NOMO-1 (cell line): ENCODE measurements at regions not wholly inside any gene's neighbourhood (a gene's known extent, or its start where the extent isn't known, plus 50 kb on each side); places are given as distances from the start of the nearest gene placed in this dataset.

Source experiments
- DNase-seq, 2 experiments: peaks; one replicate each; lab custom pipeline; 2025; ENCODE audit not compliant: unreplicated experiment in 2 of 2; lab: John Stamatoyannopoulos, UW

- no peak for DNase-seq
Observed at GRCh38 chr2:44825702-44826101, 115.8 kb upstream of the SIX3 start.

DNA sequence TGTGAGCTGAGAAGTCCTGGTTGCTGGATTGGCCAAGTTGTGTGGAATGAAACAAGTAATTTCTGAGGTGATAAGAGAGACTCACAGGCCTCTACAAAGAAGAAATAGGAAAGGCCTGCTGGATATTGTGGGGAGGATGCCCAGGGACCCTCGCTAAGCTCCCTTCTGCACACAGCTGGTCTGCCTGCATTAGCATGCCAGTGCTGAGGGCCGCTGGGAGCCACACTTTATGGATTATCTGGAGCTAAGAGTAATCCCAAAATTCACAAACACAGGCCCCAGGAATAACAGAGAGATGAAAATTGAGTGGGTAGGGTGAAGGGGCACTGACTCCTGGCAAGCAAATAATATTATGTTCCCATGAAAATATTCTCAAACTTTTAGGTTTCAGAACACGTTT lies 114.9 kb upstream of the SIX3 start:
- DNase-seq = no peak

DNA sequence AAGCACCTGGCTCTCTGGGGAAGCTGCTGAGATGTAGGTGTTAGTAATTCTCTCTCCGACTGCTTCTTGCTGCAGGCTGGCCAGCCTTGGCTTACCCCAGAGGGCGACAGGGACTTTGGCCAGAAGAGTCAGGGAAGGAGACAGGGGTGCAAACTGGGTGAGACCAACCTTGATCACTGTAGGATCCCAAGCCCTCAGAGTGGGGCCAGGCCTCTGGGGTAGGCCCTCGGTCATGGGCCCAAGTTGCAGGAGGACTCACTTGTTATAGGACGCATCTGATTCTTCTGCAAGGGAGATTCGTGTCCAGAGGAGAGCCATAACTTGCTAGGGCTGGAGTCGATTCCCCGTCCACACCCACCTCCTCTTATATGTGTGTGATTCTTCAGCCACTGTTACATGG lies 111.7 kb upstream of the SIX3 start:
- DNase-seq = no peak

- no peak for DNase-seq
Observed at GRCh38 chr2:44833171-44834069, 108.1 kb upstream of the SIX3 start.

DNA sequence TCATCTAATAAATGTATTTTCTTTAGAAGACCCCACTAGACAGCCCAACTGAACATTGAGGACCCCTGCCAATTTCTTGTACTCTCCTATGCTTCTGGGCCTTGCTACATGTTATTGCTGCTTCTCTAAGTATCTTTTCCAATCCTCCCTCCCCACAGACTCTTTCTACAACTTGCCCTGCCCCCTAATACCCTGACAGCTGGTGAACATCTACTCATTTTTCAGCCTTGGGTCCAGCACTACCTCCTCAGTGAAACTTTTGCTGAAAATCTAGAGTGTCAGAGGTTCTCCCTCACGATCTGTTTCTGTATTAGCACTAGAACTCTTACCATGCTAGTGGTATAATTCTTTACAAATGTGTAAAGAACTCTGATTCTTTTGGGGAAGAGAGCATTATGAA lies 106.8 kb upstream of the SIX3 start:
- no peak for DNase-seq

DNA sequence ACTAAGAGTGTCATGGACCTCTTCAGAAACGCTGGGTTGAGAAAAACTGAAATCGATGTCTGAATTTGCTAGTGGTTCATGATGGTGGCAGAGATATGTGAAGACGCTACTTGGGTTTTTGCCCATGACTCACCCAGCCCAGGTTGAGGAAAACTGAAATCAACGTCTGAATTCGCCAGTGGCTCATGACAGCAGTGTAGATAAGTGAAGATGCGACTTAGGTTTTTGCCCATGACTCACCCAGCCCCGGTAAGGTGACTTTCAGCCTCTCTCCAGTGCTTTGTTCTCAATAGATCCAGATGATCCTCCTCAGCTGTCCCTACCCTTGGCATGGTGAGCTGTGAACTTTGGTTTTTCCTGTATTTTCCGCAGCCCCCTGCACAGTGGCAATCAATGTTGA lies 105.3 kb upstream of the SIX3 start:
- no peak for DNase-seq

DNA sequence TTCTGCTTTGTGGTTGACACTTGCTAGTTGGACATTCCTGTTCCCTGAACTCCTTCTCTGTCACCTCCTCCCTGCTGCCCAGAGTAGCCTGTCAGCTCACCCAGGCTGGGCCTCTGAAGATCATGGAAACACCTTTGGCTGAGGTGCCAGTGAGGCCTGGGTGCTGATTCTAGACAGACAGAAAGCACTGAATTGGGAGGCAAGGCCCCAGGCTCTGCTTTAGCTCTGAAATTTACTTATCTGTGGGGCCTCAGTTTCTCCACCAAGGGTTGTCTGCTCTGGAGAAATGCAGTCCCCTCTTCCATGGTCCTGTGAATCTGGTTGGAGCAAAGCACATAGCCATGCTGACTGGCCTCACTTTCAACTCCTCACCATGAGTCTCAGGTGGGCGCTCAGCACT lies 104.6 kb upstream of the SIX3 start:
- no peak for DNase-seq

DNA sequence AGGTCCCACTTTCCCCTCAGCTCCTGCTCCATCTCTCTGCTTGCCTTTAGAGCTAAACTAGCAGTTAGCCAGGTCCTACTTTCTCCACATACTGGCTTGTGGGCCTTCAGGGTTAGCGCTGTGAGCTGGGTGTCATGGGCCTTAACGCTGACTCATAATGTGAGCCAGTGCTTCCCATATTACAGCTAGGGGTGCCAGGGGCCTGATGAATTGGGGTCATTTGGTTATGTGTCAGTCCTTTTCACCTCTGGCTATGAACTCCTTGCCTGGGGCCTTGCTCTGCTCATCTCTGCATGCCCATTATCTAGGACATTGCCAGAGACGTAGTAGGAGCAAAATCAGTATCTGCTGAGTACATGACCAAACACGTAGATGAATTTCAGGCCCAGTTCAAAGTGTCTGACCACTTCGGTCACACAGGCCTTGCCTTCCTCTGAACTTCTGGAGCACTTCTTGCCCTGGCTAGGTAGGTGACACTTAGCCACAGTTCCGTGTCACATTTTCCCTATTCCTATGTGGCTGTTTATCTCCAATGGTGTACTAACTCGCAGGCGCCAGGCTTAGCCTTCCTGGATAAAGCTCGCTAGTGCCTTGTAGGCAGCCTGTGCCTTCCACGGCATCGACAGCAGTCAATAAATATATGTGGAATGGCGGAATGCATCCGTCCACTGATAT lies 103.2 kb upstream of the SIX3 start:
- DNase-seq = no peak

- DNase-seq = no peak
Observed at GRCh38 chr2:44839370-44839769, 102.1 kb upstream of the SIX3 start.

GRCh38 chr2:44839771-44840502 lies 101.6 kb upstream of the SIX3 start:
- DNase-seq = no peak

DNA sequence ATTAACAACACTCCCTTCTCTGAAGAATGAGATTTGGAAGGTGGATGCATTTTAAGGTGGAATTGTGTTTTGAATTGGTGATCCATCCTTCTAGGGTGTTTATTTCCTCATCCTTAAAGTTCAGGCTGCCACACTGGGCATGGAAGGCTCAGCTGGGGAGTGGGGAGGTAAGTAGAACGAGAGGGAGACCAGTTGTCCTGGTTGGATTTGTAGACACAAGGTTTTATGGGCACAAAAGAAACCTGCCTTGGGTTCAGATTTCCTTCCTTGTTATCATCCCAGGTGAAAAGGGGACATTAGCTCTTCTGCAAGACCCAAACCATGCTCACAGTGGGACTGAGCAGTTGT lies 101.0 kb upstream of the SIX3 start:
- no peak for DNase-seq

DNA sequence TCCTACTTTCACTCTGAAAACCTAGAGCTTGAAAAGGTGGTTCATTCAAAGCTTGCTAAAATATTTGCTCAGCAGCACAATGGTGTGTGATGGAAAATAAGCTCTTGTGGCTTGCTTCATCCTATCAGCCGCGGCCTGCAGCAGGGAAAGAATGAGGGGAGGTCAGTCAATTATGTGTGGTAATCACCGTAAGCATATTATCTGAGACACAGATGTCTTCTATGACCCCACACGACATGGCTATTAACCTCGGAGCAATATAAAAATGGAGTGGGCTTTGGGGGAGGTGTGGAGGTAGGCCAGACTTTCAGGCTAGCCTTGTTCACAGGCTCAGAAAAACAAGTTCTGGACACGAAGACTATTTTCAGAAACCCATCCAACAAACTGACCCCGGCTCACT lies 98.4 kb upstream of the SIX3 start:
- no peak for DNase-seq

DNA sequence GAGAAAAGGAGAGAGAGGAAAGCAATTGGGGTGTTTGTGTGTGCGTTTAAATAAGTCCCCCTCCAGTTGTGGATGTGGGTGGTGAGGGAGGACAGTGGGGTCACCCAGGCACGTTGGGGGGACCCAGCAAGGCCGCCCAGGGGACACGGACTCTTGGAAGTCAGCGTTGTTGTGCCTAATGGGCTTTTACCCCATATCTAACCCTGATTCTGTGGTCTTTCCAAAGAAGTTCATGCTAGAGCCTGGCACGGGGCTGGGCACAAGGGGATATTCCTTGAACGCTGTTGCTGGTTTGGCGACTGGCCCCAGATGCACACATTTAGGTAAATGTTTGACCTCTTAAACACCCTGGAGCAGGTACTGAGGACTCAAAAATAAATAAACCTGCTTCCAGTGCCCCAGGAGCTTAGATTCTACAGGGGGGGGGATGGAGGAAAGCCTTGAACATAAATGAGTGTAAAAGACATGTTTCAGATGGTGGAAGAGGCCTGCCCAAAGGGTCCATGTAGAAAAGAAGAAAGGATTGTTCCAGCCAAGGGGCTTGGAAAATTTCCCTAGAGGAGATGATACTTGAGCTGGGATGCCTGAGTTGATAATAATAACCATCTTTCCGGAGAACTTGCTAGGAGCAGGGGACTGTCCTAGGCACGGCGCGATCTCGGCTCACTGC lies 97.7 kb upstream of the SIX3 start:
- no peak for DNase-seq

- no peak for DNase-seq
Observed at GRCh38 chr2:44844651-44845270, 96.7 kb upstream of the SIX3 start.

DNA sequence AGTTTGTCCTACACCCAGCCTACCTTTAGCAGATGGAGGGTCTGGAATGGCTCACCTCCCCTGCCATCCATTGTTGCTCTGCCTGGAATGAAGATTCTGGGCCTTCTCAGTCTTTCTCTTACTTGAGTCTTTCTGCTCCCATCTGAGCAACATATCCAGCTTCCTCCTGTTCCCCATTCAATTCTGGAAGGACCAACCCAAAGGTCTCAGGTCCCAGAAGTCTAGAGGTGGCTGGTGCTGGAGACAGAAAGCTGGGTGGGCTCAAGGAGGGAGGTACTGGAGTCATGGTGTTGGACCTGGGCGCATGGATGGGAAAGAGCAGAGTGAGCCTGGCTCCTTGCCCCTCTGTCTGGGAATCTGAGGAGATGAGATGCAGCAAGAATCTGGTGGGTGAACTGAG lies 93.5 kb upstream of the SIX3 start:
- DNase-seq = no peak

DNA sequence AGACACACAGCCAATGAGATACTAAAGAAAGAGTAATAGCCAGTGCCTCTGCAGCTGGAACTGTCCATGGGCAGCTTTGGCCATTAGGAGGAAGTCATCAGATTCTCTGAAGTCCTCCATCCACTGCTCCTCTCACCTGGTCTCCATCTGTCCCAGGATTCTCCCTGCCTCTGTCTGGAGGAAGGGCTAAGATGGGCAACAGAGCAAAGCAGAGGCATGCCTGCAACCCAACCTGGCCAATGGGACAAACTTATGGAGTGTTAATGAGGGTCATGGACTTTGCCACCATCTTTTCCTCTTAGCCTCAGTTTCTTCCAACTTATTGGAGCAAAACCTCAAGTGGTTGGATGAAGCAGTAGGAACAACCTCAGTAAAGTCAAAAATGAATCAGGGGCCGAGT lies 91.5 kb upstream of the SIX3 start:
- DNase-seq = no peak

DNA sequence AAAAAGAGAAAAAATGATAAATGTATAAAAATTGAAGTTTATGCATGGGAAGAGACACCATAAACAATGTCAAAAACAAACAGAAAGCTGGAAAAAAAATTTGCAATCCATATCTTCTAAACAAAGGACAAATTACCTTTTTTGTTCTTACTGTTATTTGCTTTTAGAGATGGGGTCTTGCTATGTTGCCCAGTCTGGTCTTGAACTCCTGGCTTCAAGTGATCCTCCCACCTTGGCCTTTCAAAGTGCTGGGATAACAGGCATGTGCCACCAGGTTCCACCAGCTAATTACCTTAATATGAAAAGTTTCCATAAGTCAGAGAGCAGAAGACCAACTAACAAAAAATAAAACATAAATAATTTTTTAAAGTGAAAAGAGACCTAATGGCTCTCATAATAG lies 90.0 kb upstream of the SIX3 start:
- no peak for DNase-seq

GRCh38 chr2:44852594-44852993 lies 88.9 kb upstream of the SIX3 start:
- no peak for DNase-seq

DNA sequence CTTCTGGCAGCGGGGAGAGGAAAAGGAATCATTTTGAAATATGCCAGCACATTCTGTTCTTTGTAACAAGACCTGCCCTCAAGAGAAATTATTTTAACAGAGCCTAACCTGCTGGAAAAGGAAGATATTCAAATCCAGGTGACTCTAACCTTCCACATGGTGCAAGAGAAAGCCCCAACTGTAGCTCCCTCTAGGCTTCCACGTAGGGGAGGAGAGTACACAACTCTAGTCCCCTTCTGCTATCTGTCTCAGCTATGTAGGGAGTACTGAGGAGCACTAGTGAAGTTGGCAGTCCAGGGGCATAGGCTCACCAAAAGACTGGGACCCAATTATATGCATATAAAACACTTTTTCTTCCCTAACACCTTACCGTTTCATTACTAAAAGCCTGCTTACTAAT lies 82.2 kb upstream of the SIX3 start:
- no peak for DNase-seq

GRCh38 chr2:44866152-44866551 lies 75.3 kb upstream of the SIX3 start:
- DNase-seq = peak in 1 of 2 experiments; percentile 0

DNA sequence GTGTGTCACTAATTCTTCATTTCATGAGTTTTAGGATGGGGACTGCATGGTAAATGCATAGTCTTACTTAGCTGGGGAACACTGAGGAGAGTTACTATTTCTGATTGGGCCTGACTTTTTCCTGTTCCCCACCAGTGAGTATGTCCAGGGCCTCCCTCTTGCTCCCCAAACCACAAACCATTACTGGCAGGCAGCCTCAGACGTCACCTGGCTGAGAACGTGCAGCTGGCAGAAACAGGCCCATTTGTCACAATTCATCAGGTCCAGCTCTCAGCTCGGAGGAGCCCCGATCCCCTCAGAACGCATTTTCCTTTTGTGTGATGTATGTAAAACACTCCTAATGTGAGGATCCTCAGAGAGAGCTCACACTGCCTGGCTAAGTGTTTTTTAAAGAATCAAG lies 71.7 kb upstream of the SIX3 start:
- no peak for DNase-seq
